Astrocyte (in vitro differentiated cells and primary cell): ENCODE measurements at regions not wholly inside any gene's neighbourhood (a gene's known extent, or its start where the extent isn't known, plus 50 kb on each side); places are given as distances from the start of the nearest gene placed in this dataset.

ENCODE experiments used
- DNase-seq: peaks from one replicate; pipeline ENCODE4 v3.0.0-alpha.2; 2010; ENCODE audit warnings: low read depth
- FAIRE-seq: peaks from 2 replicates; lab custom pipeline; 2011; peaks lifted over from hg19 to GRCh38; lab: Jason Lieb, UNC
- H2AFZ ChIP-seq: 2 replicates; pipeline ENCODE4 v1.6.0; 2012; ENCODE audit warnings: low read depth, low read length, inconsistent platforms
- H3K27ac ChIP-seq: 2 replicates; pipeline ENCODE4 v1.5.1; 2011; ENCODE audit warnings: low read depth, low read length, inconsistent platforms
- H3K27me3 ChIP-seq: 2 replicates; pipeline ENCODE4 v1.6.0; 2011; ENCODE audit warnings: low read length, inconsistent platforms; ENCODE audit not compliant: insufficient read depth
- H3K36me3 ChIP-seq: 2 replicates; pipeline ENCODE4 v1.5.1; 2011; ENCODE audit warnings: low read length, inconsistent platforms; ENCODE audit not compliant: insufficient read depth
- H3K4me1 ChIP-seq: 2 replicates; pipeline ENCODE4 v1.5.1; 2011; ENCODE audit warnings: low read length, inconsistent platforms; ENCODE audit not compliant: insufficient read depth
- H3K4me2 ChIP-seq: 2 replicates; pipeline ENCODE4 v1.6.0; 2012; ENCODE audit warnings: low read length, inconsistent platforms
- H3K4me3 ChIP-seq: 2 replicates; pipeline ENCODE4 v1.5.1; 2011; ENCODE audit warnings: low read depth, mild to moderate bottlenecking, low read length, inconsistent platforms; ENCODE audit not compliant: insufficient read depth
- H3K79me2 ChIP-seq: 2 replicates; pipeline ENCODE4 v1.6.0; 2012; ENCODE audit warnings: mild to moderate bottlenecking, low read length, inconsistent platforms; ENCODE audit not compliant: insufficient read depth
- H3K9ac ChIP-seq: 2 replicates; pipeline ENCODE4 v1.6.0; 2012; ENCODE audit warnings: mild to moderate bottlenecking, low read length, inconsistent platforms
- H3K9me3 ChIP-seq: 2 replicates; pipeline ENCODE4 v1.5.1; 2012; ENCODE audit warnings: low read depth, mild to moderate bottlenecking, low read length, inconsistent platforms; ENCODE audit not compliant: insufficient read depth
- H4K20me1 ChIP-seq: 2 replicates; pipeline ENCODE4 v1.6.0; 2012; ENCODE audit warnings: low read length, inconsistent platforms; ENCODE audit not compliant: insufficient read depth
- H3K27ac Mint-ChIP-seq: one replicate; pipeline ENCODE4 v1.8.0; 2021; ENCODE audit warnings: mild to moderate bottlenecking, mixed read lengths; ENCODE audit not compliant: unreplicated experiment
- H3K27me3 Mint-ChIP-seq: one replicate; pipeline ENCODE4 v1.8.0; 2021; ENCODE audit warnings: low read depth, mixed read lengths; ENCODE audit not compliant: unreplicated experiment
- H3K36me3 Mint-ChIP-seq: one replicate; pipeline ENCODE4 v1.8.0; 2021; ENCODE audit warnings: low read depth, mixed read lengths; ENCODE audit not compliant: unreplicated experiment
- H3K4me1 Mint-ChIP-seq: one replicate; pipeline ENCODE4 v1.8.0; 2021; ENCODE audit warnings: low read depth, mixed read lengths; ENCODE audit not compliant: unreplicated experiment
- H3K4me3 Mint-ChIP-seq: one replicate; pipeline ENCODE4 v1.8.0; 2021; ENCODE audit warnings: mild to moderate bottlenecking, moderate library complexity, mixed read lengths; ENCODE audit not compliant: unreplicated experiment
- H3K9me3 Mint-ChIP-seq: one replicate; pipeline ENCODE4 v1.8.0; 2021; ENCODE audit warnings: mild to moderate bottlenecking, mixed read lengths; ENCODE audit not compliant: unreplicated experiment
- CTCF ChIP-seq: IDR thresholded peaks from 2 replicates; pipeline ENCODE4 v1.5.1; 2011; ENCODE audit warnings: low read depth, mild to moderate bottlenecking, inconsistent platforms, low read length, moderate library complexity; ENCODE audit not compliant: insufficient read depth
- EZH2 ChIP-seq: IDR thresholded peaks from 2 replicates; pipeline ENCODE4 v1.6.1; 2012; ENCODE audit warnings: mild to moderate bottlenecking, low read length, inconsistent platforms; ENCODE audit not compliant: insufficient read depth

GRCh38 chr21:18164933-18165332 is 79.7 kb upstream of the CHODL start:
- Histone ChIP-seq H2AFZ (no peak overlapping the region), H3K9ac (no peak overlapping the region), H3K4me3 (no peak overlapping the region), H3K27ac (no peak overlapping the region), H3K4me2 (no peak overlapping the region), H3K9me3 (peaks cover 2% of the 10 kb centered on the region), H3K4me1 (no peaks in the 10 kb centered on the region), H3K36me3 (no peaks in the 10 kb centered on the region), H4K20me1 (no peaks in the 10 kb centered on the region), H3K79me2 (no peaks in the 10 kb centered on the region), H3K27me3 (no peaks in the 10 kb centered on the region)
- H3K36me3 Mint-ChIP-seq, result no peaks in the 10 kb centered on the region
- no peak for TF ChIP-seq EZH2
- no peak for TF ChIP-seq CTCF
- no peak overlapping the region for H3K27ac Mint-ChIP-seq
- H3K4me1 Mint-ChIP-seq, result no peaks in the 10 kb centered on the region
- no peaks in the 10 kb centered on the region for H3K27me3 Mint-ChIP-seq
- H3K4me3 Mint-ChIP-seq, result no peak overlapping the region
- DNase-seq, result no peak
- no peak for FAIRE-seq
- no peaks in the 10 kb centered on the region for H3K9me3 Mint-ChIP-seq

- no peaks in the 10 kb centered on the region for H3K36me3 Mint-ChIP-seq
- no peaks in the 10 kb centered on the region for H3K27me3 Mint-ChIP-seq
Measured at GRCh38 chr21:18164483-18164882, 80.2 kb upstream of the CHODL start.

More at GRCh38 chr21:18164483-18164882, 80.2 kb upstream of the CHODL start:
- no peak for DNase-seq
- H3K9me3 ChIP-seq, result peaks cover 2% of the 10 kb centered on the region
- H3K36me3 ChIP-seq, result no peaks in the 10 kb centered on the region
- Mint-ChIP-seq H3K4me1 (no peaks in the 10 kb centered on the region), H3K4me3 (no peak overlapping the region), H3K27ac (no peak overlapping the region), H3K9me3 (no peaks in the 10 kb centered on the region)
- H3K27me3 ChIP-seq, result no peaks in the 10 kb centered on the region
- no peak for FAIRE-seq
- no peak overlapping the region for H3K4me3 ChIP-seq
- H3K27ac ChIP-seq, result no peak overlapping the region
- TF ChIP-seq EZH2 (no peak), CTCF (no peak)
- no peaks in the 10 kb centered on the region for H3K79me2 ChIP-seq
- no peak overlapping the region for H3K9ac ChIP-seq
- H3K4me1 ChIP-seq, result no peaks in the 10 kb centered on the region
- no peak overlapping the region for H2AFZ ChIP-seq
- no peak overlapping the region for H3K4me2 ChIP-seq
- no peaks in the 10 kb centered on the region for H4K20me1 ChIP-seq
